ENCODE measurements at regions not wholly inside any gene's neighbourhood (a gene's known extent, or its start where the extent isn't known, plus 50 kb on each side); places are given as distances from the start of the nearest gene placed in this dataset.
"Not testable (repeated sequence)": the region's sequence is repeated elsewhere in the genome, so short reads cannot be mapped to it uniquely, and the experiment has no call there.

DNA sequence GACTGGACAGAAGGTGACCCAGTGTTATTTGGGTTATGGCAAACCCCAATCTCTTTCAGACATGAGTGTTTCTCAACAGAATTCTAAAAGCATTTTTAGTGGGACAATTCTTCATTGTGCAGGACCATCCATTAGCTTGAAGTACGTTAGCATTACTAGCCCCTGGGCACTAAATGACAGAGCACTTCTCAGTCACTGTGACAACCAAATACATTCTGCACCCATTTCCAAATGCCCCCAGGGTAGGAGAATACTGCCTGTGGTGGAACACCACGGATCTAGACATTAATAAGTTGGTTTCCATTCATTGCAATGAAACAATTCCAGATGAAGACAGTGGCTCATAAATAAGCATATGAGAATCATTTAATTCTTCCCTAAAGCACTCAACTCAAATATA, 102.4 kb upstream of the FRMD4A start:
- intact Hi-C loops (cut with DNase I) = no loop called here
- no peak for DNase-seq (ENCODE audit: missing footprints)
- ATAC-seq = no peak

DNA sequence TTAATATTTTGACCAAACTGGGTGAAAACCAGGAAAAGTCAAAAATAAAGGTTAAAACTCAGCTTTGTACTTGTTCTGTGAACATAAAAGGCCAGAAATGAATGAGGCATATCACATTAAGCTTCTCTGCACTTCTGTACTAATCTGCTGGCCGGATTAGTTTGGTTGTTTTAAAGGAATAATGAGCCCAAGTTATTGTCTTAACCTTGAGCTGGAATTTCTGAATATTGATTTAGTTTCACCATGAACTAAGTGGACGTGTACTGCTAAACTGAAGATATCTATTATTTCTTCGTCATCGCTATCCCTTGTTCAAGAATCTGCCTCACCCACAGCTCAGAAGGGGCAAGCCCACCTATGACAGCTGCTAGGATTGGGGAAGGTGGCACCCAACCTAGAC, 101.1 kb upstream of the FRMD4A start:
- DNase-seq (ENCODE audit: missing footprints) = no peak
- intact Hi-C loops (cut with DNase I) = no loop called here
- no peak for ATAC-seq

DNA sequence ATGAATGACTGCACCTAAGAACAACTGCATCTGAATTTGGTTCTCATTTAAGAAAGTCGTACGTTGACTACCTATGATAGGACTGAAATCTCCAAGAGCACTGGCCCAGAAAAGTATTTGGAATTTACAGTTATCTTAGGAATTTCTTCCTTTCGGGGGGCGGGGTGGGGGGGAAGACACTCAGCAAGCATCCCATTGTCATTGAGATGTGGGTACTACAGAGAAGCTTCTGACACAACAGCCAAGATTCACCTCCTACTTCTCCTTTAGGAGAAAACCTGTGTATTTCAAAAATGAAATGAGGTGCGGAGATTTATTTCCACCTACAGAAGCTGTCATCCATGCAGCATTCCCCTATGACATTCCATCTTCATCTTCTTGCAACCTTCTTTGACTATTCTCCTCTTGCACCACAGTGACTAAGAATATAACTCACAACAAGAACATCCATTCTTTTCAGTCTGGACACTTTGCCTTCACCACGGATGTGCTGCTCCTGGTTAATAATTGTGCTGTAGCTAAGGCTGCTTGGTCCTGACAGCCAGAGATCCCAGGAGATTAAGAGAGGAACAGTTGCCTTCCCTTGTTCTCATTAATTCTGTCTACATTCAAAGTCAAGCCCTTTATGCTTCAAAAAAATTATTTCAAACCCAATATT, 98.4 kb upstream of the FRMD4A start:
- no peak for ATAC-seq
- DNase-seq (ENCODE audit: missing footprints) = no peak
- intact Hi-C loops (cut with DNase I) = no loop called here

DNA sequence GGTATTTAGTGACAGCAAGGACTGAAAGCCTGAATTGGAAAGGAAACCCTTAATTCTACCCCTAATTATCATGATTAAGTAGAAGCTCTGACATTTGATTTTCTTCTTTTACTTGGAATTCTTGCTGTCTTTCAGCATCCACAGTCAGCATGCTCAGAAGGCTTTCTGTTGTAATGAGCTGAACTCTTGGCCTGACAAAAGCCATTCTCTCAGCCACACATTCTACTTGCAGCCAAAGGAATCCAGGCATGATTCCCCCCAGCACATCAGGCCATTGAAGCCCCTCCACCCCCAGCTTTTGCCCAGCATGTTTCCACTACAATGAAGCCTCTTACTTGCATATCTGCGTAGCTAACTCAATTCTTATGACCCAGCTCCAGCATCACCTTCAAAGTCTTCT, 94.3 kb upstream of the FRMD4A start:
- intact Hi-C loops (cut with DNase I) = no loop called here

DNA sequence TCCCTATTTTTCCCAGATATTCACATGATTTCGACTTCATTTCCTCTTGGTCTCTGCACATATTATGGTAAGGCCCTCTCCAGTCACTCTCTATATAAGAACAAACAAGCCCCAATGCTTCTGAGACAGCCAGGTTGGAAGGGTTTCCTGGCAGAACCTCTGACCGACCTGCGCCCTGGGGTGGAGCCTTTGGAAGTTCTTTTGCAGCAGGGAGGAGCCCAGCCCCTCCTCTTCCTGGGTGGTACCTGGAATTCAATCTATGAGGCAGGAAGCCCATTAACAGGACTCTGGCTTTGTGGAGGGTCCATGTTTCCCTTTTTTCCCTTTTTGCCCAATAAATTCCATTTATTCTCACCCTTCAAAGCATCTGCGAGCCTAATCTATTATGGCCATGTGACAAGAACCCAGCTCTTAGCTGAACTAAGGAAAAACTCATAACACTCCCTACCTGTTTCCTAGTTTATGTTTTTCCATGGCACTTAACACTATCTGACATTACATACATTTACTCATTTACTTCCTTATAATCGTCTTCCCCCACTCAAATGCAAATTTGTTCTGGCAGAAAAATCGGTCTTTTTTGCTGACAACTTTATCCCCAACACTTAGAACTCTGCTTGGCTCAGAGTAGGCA, 92.5 kb upstream of the FRMD4A start:
- intact Hi-C loops (cut with DNase I) = no loop called here
- DNase-seq (ENCODE audit: missing footprints) = no peak
- ATAC-seq = no peak

More for the DNA sequence above, 94.3 kb upstream of the FRMD4A start:
- ATAC-seq (no peak), DNase-seq (ENCODE audit: missing footprints) (no peak)

DNA sequence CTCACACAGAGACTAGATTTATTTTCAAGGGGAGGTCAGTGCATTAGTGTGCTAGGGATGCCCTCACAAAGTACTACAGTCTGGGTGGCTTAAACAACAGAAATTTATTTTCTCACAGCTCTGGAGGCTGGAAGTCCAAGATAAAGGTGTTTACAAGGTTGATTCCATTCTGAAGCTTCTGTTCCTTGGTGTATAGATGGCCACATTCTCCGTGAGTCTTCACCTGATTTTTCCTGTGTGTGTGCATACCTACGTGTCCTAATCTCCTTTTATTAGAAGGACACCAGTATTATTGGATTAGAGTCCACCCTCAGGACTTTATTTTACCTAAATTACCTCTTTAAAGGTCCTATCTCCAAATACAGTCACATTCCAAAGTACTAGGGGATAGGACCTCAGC, 91.7 kb upstream of the FRMD4A start:
- no peak for ATAC-seq
- intact Hi-C loops (cut with DNase I) = no loop called here
- no peak for DNase-seq (ENCODE audit: missing footprints)

DNA sequence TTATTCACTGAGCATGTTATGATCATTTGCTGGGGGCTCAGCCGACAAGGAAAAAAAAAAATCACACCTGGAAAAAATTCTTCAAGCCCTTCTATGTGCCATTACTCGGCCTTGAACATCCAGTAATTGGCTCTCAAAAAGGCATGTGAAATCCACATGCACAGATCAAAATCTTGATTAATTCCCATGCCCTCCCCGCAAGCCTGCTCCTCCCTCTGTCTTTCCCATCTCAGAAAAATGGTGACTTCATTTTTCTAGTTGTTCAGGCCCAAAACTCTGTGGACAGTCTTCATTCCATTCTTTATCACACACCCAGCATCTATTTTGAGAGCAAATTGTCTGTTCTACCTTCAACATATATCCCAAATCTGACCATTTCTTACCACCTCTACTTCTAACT, 91.2 kb upstream of the FRMD4A start:
- intact Hi-C loops (cut with DNase I) = no loop called here
- ATAC-seq (no peak), DNase-seq (ENCODE audit: missing footprints) (no peak)

DNA sequence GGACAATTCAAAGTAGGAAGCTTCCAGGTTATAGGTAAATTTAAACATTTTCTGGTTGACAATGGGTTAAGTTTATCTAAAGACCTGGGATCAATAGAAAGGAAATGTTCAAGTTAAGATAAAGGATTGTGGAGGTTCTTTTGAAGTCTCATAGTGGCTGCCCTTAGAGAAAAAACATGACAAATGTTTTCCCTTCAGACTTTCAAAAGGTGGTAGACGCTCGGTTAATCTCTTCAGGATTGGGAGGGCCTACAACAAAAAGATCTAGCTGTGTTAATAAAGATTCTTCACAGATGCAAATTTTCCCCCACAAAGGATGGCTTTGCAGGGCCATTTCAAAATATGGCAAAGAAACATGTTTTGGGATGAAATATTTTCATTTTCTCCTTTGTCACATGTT, 86.6 kb upstream of the FRMD4A start:
- intact Hi-C loops (cut with DNase I); DNase-seq (ENCODE audit: missing footprints); ATAC-seq: not testable (repeated sequence)

DNA sequence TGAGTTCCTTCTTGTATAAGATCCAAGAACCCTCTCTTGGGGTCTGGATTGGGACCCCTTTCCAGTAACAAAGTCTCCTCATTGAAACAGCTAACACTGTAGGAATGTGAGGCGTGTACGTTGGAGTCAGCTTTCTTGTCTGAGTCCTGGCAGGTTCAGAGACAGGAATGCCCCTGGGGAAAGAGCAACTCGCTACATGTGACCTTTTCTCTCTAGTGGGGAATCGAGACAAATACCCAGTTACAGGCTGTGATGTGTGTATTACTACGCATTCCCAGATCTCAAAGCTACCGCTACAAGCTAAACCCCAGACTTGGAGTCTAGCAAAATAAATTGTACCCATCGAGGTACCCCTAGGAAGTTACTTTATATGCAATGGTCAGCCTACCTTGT, 85.6 kb upstream of the FRMD4A start:
- DNase-seq (ENCODE audit: missing footprints) (no peak), ATAC-seq (no peak)
- intact Hi-C loops (cut with DNase I) = no loop called here

DNA sequence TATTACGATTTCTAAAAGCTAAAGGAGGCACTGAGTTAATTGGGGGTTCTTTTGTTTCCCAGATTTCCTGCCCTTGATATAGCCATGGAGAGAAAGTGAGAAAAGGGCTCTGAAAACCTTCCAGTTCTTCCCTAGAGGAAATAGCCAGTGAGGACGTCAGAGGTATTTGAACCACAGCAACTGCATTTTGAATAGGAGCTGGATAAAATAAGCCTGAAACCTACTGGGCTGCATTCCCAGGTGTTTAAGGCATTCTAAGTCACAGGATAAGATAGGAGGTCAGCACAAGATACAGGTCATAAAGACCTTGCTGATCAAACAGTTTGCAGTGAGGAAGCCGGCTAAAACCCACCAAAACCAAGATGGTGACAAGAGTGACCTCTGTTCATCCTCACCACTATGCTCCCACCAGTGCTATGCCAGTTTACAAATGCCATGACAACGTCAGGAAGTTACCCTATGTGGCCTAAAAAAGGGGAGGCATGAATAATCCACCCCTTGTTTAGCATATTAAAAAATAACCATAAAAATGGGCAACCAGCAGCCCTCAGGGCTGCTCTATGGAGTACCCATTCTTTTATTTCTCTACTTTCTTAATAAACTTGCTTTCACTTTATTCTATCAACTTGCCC, 85.1 kb upstream of the FRMD4A start:
- ATAC-seq (no peak), DNase-seq (ENCODE audit: missing footprints) (no peak)
- intact Hi-C loops (cut with DNase I) = no loop called here

DNA sequence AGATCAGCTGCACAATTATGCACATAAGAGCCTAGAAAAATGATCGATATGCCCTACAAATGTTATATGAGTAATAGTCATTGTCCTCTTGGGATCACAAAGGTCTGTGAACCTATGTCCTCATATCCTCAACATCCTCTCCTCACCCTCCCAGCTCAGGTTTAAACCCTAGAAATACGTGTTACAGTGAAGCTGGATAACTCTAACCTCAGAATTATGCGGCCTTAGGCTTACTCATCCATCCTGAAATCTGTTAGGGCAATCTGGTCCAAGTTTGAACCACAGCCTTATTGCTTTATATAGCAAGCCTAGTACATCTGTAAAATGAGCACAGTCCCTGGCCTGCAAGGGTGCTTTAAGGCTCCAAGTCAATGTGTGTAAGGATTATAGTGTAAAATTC, 84.2 kb upstream of the FRMD4A start:
- intact Hi-C loops (cut with DNase I) = no loop called here
- ATAC-seq (no peak), DNase-seq (ENCODE audit: missing footprints) (no peak)

DNA sequence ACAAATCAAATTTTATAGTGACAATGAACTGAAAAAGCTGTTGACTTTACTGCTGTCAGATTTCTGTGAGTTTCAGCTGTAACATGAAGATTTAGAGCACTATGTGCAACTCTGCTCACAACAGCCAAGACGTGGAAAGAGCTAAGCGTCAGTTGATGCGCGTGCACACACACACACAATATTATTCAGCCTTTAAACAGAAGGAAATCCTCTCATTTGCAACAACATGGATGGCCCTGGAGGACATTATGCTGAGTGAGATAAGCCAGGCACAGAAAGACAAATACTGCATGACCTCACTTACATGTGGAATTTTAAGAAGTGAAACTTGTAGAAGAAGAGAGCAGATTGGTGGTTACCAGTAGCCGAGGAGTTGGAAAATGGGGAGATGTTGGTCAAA, 82.8 kb upstream of the FRMD4A start:
- intact Hi-C loops (cut with DNase I) = no loop called here
- ATAC-seq = no peak
- no peak for DNase-seq (ENCODE audit: missing footprints)

DNA sequence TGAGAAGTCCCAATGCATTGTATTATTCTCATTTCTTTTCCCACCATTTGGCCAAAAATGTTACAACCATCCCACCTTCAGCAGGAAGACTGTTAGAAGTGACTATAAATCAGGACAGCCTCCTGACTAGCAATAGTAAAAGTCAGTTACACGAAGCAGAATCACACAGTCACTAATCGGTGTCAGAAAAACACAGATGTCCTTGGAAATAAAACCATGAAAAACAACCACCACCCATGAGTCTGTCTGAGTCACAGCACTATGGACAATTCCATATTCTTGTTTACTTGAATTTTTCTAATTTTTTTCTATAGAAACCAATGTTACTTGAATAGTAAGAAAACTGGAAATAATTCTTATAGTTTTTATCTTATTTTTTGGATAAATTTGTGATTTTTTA, 81.9 kb upstream of the FRMD4A start:
- ATAC-seq = no peak
- intact Hi-C loops (cut with DNase I) = no loop called here
- no peak for DNase-seq (ENCODE audit: missing footprints)

DNA sequence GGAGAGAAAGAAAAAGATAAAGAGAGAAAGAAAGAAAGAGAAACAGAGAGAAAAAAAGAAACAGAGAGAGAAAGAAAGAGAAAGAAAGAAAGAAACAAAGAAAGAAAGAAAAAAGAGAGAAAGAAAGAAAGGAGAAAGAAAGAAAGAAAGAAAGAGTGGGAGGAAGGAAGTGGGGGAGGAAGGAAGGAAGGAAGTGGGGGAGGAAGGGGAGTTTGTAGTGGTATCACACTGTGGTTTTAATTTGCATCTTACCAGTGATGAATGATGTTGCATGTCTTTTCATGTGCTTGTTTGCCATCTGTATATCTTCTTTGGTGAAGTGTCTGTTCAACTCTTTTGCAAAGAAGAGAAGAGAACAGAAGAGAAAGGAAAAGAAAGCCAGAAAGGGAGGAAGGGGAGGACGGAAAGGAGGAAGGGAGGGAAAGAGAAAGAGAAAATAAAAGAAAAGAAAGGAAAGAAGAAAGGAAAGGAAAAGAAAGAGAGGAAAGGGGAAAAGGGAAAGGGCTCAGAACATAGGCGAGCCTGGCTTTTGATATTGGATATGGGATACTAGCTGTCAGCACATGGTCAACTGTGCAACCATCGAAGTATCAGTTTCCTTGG, 79.2 kb upstream of the FRMD4A start:
- ATAC-seq (no peak), DNase-seq (ENCODE audit: missing footprints) (no peak)
- intact Hi-C loops (cut with DNase I) = no loop called here

DNA sequence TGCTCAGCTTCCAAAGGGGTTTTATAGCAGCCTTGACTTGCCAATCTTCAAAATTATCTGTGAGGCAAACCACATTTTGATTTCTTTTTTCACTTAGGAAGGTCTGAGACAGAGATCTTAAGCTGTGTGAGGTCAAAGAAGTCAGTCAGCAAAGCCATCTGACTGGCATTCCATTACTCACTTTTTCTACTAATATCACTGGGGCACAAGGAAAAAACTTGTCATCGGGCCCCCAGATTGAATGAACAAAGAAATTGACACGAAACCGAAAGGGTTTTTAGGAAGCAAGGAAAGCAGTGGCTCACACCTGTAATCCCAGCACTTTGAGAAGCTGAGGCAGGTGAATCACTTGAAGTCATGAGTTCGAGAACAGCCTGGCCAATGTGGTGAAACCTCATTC, 78.5 kb upstream of the FRMD4A start:
- DNase-seq (ENCODE audit: missing footprints) (no peak), ATAC-seq (no peak)
- intact Hi-C loops (cut with DNase I) = no loop called here

DNA sequence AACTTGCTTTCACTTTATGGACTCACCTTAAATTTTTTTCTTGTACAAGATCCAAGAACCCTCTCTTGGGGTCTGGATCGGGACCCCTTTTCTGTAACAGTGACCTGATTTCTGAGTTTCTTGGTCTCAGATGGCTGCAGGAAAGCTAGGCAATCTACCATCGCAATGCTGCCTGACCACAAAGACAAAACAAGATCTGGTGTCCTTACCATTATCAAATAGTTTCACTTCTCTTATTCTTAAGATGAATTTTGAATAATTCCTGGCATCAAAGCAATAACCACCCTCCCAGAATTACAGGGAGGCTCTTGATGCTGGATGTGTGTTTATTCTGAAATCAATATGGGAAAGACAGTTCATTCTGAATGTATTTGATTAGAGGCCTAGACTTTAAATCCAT, 77.4 kb upstream of the FRMD4A start:
- DNase-seq (ENCODE audit: missing footprints) (no peak), ATAC-seq (no peak)
- intact Hi-C loops (cut with DNase I) = no loop called here

DNA sequence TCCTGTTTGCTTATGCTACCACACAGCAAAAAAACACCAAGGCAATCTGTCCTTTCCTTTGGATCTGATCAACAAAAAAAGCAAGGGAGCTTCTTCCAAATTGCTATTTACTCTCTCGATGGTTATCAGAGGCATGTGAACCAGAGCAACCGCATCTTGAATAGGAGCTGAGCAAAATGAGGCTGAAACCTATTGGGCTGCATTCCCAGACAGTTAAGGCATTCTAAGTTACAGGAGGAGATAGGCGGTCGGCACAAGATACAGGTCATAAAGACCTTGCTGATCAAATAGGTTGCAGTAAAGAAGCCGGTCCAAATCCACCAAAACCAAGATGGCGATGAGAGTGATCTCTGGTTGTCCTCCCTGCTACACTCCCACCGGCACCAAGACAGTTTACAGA, 76.8 kb upstream of the FRMD4A start:
- no peak for DNase-seq (ENCODE audit: missing footprints)
- intact Hi-C loops (cut with DNase I) = no loop called here
- no peak for ATAC-seq

DNA sequence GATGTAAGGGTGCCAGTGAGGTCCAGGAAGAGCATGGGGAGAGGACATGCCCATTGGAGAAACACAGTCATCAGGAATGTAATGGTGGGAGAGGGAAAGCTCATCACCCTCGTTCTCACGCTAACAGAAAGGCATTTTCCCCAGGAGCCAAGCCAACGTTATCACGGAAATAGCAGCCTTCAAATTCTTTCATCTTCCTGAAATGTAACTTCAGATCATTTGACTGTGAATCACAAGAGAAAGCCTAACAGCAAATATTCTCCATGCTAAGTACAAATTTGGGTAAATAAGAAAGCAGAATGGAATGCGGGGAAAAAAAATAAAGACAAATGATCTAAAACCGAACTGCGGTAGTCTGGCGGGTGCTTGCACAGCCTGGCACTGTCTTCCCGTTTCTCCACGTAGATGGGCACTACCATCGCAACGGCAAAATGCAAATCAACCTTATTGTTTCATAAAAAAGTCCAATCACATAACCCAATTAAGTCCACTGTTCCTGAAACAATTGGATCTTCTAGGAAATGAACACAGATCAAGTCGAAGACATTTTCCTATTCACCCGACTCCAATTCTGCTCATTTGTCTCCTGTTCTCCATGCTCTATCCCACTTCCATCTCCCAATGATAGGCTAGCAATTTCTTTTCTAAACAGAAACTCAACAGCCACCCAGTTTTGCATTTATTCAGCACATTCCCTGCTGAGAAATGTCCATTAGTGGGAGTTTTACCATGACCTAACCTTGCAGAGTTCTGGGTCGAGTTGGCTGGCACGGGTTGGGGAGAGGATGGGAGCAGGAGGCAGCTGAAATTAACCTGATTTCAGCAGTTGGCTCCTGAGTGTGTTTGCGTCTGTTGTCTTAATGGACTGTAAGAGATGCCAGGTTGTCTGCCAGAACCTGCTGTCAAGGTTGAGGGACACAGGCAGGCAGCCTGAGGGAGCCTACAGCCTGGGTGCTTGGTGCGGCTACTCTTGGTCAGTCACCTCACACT, 74.6 kb upstream of the FRMD4A start:
- no peak for ATAC-seq

More for the DNA sequence above, 74.6 kb upstream of the FRMD4A start:
- intact Hi-C loops (cut with DNase I) = no loop called here
- no peak for DNase-seq (ENCODE audit: missing footprints)
